ENCODE measurements at regions not wholly inside any gene's neighbourhood (a gene's known extent, or its start where the extent isn't known, plus 50 kb on each side); places are given as distances from the start of the nearest gene placed in this dataset.
"Not testable (repeated sequence)": the region's sequence is repeated elsewhere in the genome, so short reads cannot be mapped to it uniquely, and the experiment has no call there.

DNA sequence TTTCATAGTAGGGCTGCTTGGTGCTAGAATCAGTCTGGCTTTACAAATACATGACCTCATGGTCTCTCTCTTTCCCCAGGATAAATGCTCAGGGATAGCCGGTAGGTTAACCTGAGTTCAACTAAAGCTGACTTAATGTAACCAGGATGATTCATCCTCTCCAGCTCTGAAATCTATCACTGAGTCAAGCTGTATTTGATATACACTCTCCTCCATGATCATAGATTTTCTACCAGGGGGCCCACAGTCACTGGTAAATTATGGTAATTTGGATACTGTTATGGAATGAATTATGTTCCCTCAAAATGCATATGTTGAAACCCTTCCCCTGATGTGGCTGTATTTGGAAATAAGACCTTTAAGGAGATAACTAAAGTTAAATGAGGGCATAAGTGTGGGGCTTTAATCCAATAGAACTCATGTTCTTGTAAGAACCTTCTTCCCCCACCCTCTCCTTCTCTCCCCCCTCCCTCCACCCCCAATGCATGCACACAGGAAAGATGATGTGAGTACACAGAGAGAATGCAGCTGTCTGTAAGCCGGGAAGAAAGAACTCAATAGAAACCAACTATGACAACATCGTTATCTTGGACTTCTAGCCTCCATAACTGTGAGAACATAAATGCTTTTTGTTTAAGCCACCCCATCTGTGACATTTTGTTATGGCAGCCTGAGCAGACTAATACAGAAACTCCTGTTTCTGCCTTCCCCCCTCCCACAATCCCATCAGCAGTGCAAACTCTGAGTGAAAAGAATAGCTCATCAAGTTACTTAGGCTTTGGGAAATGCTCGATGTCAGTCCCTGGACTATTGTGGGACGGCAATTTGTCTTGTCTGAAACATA is 134.9 kb upstream of the KYNU start:
- H3K9me3 ChIP-seq, result peaks cover 0 to 23% (median 0%) of the 10 kb centered on the region in 8 donors
- no peaks in the 10 kb centered on the region for H3K4me1 ChIP-seq
- no peak overlapping the region for H3K27ac ChIP-seq
- 78 to 92% (median 85%) methylated on average over 5 of the region's 5 CpGs for whole genome bisulfite sequencing, 5 donors
- H3K4me3 ChIP-seq, result no peak overlapping the region
- H3K27me3 ChIP-seq (replicated peaks in 1 of 7), result no peaks in the 10 kb centered on the region
- H3K36me3 ChIP-seq, result no peaks in the 10 kb centered on the region
- TF ChIP-seq POLR2AphosphoS5 (IDR thresholded peaks at IDR 0.05), result no peak
- TF ChIP-seq, protein P1, sequence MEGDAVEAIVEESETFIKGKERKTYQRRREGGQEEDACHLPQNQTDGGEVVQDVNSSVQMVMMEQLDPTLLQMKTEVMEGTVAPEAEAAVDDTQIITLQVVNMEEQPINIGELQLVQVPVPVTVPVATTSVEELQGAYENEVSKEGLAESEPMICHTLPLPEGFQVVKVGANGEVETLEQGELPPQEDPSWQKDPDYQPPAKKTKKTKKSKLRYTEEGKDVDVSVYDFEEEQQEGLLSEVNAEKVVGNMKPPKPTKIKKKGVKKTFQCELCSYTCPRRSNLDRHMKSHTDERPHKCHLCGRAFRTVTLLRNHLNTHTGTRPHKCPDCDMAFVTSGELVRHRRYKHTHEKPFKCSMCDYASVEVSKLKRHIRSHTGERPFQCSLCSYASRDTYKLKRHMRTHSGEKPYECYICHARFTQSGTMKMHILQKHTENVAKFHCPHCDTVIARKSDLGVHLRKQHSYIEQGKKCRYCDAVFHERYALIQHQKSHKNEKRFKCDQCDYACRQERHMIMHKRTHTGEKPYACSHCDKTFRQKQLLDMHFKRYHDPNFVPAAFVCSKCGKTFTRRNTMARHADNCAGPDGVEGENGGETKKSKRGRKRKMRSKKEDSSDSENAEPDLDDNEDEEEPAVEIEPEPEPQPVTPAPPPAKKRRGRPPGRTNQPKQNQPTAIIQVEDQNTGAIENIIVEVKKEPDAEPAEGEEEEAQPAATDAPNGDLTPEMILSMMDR (IDR thresholded peaks at IDR 0.05 in 8 of 11, conservative IDR thresholded peaks at IDR 0.05 in 3 of 11), result no peak
- TF ChIP-seq POLR2A (IDR thresholded peaks at IDR 0.05), result no peak
- DNase-seq, result no peak
- intact Hi-C loops (cut with DNase I; ENCODE audit: low total_unique reads), result no loop called here

DNA sequence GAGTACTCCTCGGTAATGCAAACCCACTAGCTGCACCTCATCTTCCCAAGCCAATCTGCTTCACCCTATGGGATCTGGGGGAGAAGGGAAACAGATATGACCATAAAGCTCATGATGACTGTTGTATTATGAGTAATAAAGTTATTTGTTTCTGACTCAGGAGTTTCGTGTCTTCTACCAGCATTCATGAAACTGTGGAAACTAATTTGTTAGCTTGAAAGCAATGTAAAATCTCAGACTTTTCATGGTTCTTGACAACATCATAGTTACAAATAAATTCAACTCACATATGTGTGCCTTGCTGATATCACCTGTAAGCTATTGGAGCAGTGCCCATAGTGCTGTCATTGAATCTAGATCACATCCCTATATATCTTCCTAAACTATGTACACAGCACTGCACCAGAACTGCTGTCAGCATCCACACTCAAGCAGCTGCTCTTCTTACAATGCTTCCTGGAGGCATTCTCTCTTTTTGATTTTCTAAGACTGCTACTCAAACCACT is 135.6 kb upstream of the KYNU start:
- Histone ChIP-seq H3K4me1 (no peaks in the 10 kb centered on the region), H3K9me3 (peaks cover 0 to 16% (median 0%) of the 10 kb centered on the region in 8 donors), H3K27ac (no peak overlapping the region), H3K27me3 (replicated peaks in 1 of 7) (no peaks in the 10 kb centered on the region), H3K4me3 (no peak overlapping the region), H3K36me3 (no peaks in the 10 kb centered on the region)
- intact Hi-C loops (cut with DNase I; ENCODE audit: low total_unique reads), result no loop called here
- WGBS, 5 donors, result 75 to 85% (median 79%) methylated on average over 2 of the region's 2 CpGs
- no peak for DNase-seq
- TF ChIP-seq, protein P1 (IDR thresholded peaks at IDR 0.05 in 8 of 11, conservative IDR thresholded peaks at IDR 0.05 in 3 of 11), result no peak
- TF ChIP-seq POLR2A (IDR thresholded peaks at IDR 0.05), result no peak
- TF ChIP-seq POLR2AphosphoS5 (IDR thresholded peaks at IDR 0.05), result no peak

DNA sequence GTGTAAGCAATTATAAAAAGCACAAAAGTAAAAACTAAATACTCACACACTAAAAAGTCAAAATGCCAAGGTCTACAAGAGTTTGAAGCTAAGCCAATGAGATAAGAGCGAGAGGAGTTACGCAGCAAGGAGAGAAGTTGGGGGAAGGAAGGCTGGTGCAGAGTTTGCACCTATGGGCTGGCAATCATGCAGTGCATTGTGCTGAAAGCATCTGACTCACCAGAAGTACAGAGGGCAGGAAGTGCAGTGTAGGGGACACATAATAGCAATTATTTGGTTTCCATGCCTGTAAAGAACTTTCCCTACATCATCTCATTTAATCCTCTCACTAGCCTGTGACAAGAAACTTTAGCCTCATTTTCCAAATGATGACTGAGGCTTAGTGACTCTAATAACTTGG is 142.7 kb upstream of the KYNU start:
- Histone ChIP-seq H3K36me3 (no peaks in the 10 kb centered on the region), H3K27me3 (replicated peaks in 1 of 7) (no peaks in the 10 kb centered on the region), H3K9me3 (peaks cover 0 to 2% (median 0%) of the 10 kb centered on the region in 8 donors), H3K4me1 (no peaks in the 10 kb centered on the region), H3K4me3 (no peak overlapping the region), H3K27ac (no peak overlapping the region)
- TF ChIP-seq POLR2AphosphoS5 (IDR thresholded peaks at IDR 0.05) (no peak), POLR2A (IDR thresholded peaks at IDR 0.05) (no peak)
- TF ChIP-seq, protein P1 (IDR thresholded peaks at IDR 0.05 in 8 of 11, conservative IDR thresholded peaks at IDR 0.05 in 3 of 11), result no peak
- intact Hi-C loops (cut with DNase I; ENCODE audit: low total_unique reads), result no loop called here
- DNase-seq, result no peak
- WGBS, 5 donors, result 74 to 98% (median 81%) methylated on average over 2 of the region's 2 CpGs

DNA sequence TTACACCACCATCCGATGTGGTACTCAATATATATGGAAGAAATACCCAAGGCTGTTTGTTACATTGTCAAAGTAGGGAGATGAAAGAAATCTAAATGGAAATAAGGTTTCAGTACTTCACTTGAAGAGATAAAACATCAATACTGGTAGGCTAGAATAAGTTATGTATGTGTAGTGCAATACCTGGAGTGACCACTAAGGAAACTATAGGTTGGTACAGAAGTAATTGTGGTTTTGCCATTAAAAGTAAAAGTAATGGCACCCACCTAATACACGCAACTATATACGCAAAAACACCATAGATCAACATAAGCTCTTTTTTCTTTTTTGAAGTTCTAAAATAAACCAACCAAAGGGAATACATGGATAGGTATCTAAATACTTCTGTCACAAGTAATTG is 143.2 kb upstream of the KYNU start:
- intact Hi-C loops (cut with DNase I; ENCODE audit: low total_unique reads), result no loop called here
- Histone ChIP-seq H3K27ac (no peak overlapping the region), H3K9me3 (peaks cover 0 to 4% (median 0%) of the 10 kb centered on the region in 8 donors), H3K36me3 (no peaks in the 10 kb centered on the region), H3K4me1 (no peaks in the 10 kb centered on the region), H3K27me3 (replicated peaks in 1 of 7) (no peaks in the 10 kb centered on the region), H3K4me3 (no peak overlapping the region)
- no peak for DNase-seq
- whole genome bisulfite sequencing, 5 donors, result 94 to 98% (median 95%) methylated on average over 3 of the region's 3 CpGs
- no peak for TF ChIP-seq POLR2AphosphoS5 (IDR thresholded peaks at IDR 0.05)
- TF ChIP-seq, protein P1 (IDR thresholded peaks at IDR 0.05 in 8 of 11, conservative IDR thresholded peaks at IDR 0.05 in 3 of 11), result peak in 1 of 11 experiments; percentile 10
- no peak for TF ChIP-seq POLR2A (IDR thresholded peaks at IDR 0.05)

DNA sequence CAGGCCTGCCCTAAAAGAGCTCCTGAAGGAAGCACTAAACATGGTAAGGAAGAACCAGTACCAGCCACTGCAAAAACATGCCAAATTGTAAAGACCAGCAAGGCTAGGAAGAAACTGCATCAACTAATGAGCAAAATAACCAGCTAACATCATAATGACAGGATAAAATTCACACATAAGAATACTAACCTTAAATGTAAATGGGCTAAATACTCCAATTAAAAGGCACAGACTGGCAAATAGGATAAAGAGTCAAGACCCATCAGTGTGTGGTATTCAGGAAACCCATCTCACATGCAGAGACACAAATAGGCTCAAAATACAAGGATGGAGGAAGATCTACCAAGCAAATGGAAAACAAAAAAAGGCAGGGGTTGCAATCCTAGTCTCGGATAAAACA is 147.7 kb upstream of the KYNU start:
- H3K4me3 ChIP-seq; H3K27me3 ChIP-seq (replicated peaks in 1 of 7); intact Hi-C loops (cut with DNase I; ENCODE audit: low total_unique reads); H3K36me3 ChIP-seq; H3K27ac ChIP-seq; DNase-seq; H3K4me1 ChIP-seq: not testable (repeated sequence)
- H3K9me3 ChIP-seq, result peaks cover 0 to 16% (median 7%) of the 10 kb centered on the region in 8 donors
- 69 to 100% (median 83%) methylated on average over 1 of the region's 1 CpG for WGBS, 5 donors

DNA sequence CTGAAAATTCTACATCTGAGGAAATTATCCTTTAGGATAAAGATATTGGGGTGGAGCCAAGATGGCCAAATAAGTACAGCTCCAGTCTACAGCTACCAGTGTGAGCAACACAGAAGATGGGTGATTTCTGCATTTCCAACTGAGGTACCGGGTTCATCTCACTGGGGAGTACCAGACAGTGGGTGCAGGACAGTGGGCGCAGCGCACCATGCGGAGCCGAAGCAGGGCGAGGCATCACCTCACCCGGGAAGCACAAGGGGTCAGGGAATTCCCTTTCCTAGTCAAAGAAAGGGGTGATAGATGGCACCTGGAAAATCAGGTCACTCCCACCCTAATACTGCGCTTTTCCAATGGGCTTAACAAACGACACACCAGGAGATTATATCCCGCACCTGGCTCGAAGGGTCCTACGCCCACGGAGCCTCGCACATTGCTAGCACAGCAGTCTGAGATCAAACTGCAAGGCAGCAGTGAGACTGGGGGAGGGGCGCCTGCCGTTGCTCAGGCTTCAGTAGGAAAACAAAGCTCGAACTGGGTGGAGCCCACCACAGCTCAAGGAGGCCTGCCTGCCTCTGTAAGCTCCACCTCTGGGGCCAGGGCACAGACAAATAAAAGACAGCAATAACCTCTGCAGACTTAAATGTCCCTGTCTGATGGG is 149.5 kb upstream of the KYNU start:
- DNase-seq; intact Hi-C loops (cut with DNase I; ENCODE audit: low total_unique reads); H3K4me3 ChIP-seq; H3K4me1 ChIP-seq; H3K27me3 ChIP-seq (replicated peaks in 1 of 7); H3K36me3 ChIP-seq; H3K27ac ChIP-seq: not testable (repeated sequence)
- 91 to 98% (median 93%) methylated on average over 12 to 17 of the region's 17 CpGs for WGBS, 5 donors
- peaks cover 0 to 16% (median 7%) of the 10 kb centered on the region in 8 donors for H3K9me3 ChIP-seq
